Endometrial microvascular endothelial cells (primary cell): ENCODE measurements at regions not wholly inside any gene's neighbourhood (a gene's known extent, or its start where the extent isn't known, plus 50 kb on each side); places are given as distances from the start of the nearest gene placed in this dataset.

Experiments
- in situ Hi-C: cut with HindIII; loops from 2 replicates; pipeline ENCODE4 v1.10.0; 2017; ENCODE audit warnings: low sequenced_read_pairs, low pct_unique_long_range_greater_than_20kb; ENCODE audit errors: inconsistent ontology term

DNA sequence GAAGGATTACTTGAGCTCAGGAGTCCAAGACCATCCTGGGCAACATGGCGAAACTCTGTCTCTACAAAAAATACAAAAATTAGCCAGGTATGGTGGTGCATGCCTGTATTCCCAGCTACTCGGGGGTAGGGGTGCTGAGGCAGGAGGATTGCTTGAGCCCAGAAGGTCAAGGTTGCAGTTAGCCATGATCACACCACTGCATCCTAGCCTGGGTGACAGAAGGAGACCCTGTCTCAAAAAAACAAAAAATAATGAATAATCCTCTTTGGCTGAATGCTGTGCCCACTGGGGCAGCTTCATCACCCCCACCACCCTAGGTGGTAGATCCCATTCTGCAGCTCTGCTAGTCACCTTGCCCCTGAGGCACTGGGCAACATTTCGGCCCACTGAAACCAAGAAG is 109.4 kb downstream of the ZFP36L2 start:
- in situ Hi-C loops = no loop called here

DNA sequence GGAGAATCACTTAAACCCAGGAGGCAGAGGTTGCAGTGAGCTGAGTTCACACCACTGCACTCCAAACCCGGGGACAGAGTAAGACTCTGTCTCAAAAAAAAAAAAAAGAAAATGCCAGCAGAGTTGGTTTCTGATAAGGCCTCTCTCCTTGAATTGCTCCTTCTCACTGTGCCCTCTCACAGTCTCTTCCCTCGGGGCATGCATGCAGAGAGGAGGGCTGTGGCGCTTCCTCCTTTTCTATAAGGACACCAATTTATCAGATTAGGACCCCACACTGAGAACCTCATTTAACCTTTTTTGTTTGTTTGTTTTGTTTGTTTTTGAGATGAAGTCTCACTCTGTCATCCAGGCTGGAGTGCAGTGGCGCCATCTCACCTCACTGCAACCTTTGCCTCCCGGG is 110.5 kb downstream of the ZFP36L2 start:
- in situ Hi-C loops = no loop called here

DNA sequence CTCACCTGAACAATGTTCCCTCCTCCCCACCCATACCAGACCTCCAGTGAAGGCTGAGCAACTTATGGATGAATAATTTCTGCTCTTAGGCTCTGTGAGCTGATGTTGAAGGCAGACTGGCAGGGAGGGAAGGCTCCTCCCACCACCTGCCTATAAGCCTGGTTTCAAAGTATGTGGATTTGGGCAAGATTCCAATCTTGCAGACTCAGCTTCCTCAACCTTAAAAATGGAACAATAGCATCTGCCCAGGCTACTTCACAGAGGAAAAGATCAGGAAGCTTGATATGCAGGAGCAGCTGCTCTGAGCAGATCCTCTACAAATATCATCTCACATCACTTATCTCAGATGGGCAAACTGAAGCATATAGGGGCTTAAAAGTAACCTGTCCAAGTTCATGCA is 112.2 kb downstream of the ZFP36L2 start:
- in situ Hi-C loops = loop anchor here (5.0 kb wide), 1 partner anchor 87 kb away; no protein-coding TSS in a partner anchor

DNA sequence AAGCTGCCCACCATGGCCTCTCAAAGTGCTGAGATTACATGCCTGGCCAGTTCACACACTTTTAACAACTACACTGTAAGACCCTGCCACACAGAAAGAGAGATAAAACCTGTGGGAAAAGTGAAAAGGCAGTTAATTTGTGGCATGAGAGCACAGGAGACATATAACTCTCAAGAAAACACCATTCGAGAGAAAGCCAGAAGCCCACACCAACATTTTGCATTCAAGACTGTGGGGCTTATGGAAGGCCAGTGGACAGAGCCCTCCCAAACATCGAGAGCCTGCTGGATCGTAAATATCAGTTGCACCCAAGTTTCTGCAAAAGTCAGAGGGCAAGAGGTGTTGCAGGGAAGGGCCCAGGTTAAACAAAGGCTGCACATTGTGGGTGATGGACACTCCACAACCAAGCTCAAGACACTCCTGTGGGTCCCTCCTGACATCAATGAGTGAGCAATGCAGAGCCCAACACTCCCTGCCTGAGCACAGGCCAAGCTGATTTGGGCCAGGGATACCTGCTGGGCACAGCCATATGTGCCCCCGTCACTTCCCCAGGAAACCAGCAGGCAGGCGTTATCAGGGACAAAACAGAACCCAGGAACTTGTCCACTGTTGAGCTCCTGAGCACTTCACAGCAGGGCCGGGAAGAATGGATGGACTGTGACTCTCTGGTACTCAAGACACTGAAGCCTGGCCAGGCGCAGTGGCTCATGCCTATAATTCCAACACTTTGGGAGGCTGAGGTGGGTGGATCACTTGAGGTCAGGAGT is 114.4 kb downstream of the ZFP36L2 start:
- in situ Hi-C loops = loop anchor here (5.0 kb wide), 1 partner anchor 85 kb away; no protein-coding TSS in a partner anchor

DNA sequence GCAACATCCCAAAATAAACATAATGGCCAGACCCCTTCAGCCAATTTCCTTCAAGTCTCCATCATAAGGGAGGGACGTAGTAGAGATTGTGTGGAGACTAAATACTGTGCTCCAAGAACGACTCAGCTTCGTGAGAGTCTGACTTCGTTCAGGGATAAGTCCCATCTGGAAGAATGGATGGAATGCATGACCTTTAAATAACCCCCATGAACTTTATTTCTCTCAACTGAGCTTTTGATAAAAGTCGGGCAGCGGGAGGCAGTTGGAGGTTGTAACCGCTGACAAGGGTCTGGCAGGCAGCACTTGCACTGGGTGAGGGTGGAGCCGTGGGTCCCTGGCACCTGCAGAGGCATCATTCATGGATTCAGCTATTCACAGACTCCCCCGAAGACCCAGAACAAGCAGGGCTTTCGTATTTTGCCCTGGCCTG is 115.9 kb downstream of the ZFP36L2 start:
- in situ Hi-C loops = loop anchor here (5.0 kb wide), 1 partner anchor 83 kb away; no protein-coding TSS in a partner anchor

DNA sequence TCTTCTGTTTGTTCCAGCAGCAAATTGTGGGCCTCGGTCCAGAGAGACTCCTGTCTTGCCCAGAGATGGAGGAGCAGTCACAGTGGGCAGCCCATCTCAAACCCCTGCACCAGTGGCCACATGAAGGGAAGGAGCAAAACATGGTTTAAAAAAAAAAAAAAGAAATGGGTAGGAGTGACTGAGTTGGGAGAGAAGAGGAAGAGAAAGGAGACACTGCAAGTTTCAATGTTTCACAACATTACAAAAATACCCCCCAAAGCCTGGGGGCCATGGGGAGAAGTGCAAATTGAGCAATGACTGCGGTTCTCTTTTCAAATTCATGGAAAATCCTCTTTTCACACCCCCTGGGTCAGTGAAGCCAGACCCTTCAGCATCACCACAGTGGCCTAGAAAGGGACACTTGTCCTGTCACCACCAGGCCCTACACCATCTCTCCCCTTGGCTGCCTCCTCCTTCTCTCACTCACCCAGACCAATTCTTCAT is 117.1 kb downstream of the ZFP36L2 start:
- in situ Hi-C loops = no loop called here

DNA sequence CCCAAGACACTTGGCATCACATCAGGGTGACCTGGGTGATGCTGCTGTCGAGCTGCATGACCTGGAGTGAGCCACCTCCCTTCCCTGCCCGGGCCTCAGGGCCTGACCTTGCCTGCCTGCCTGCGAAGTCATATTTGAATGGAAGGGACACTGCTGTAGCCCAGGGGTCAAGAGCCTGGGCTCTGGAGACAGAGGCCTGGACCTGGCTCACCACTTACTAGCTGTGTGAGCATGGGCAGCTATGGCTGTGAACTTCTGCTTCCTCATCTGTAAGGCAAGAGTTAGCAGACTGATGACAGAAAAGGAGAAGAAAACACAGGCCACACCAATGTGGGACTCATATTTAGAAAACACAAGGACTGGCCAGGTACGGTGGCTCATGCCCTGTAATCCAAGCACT is 118.7 kb downstream of the ZFP36L2 start:
- in situ Hi-C loops = no loop called here

DNA sequence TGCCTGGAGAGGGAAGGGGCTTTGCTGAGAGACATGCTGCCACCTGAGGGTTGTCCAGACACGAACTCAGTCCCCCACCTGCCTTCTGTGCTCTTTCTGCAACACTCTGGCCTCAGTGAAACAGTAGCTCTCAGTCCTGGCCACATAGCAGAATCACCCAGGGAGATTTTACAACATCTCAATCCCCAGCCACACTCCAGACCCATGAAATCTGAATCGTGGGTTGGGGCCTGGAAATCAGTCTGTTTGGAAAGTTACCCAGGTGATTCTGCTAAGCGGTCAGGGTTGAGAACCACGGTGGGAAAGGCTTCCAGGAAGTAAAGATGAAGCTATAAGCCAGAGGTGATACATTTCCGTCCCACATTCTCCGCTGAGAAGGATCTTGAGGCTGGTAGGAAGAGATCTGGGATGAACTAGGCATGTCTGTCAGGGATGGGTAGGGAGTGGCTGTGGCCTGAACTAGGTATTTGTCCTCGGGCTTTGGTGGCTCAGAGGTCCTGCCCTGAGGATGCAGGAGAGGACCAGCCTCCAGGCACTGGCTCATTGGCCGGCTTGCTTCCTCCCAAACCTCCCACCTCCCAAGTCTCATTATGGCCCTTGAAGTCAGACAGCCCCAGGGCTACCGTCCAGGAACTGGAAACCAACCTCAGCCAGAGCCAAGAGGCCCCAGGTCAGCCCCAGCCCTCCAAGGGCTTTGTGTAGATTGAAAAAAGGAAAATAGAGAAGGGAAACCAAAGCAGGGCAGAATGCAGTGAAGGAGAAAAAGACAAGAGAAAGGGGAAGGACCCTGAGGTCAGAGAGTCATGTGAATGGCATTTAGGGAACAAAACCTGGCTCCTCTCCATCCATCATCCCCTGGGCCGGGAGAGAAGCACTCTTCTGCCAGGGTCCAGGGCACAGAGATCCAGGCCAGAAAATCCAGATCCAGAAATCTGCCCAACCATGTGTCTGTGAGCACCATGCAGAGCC is 119.6 kb downstream of the ZFP36L2 start:
- in situ Hi-C loops = no loop called here

DNA sequence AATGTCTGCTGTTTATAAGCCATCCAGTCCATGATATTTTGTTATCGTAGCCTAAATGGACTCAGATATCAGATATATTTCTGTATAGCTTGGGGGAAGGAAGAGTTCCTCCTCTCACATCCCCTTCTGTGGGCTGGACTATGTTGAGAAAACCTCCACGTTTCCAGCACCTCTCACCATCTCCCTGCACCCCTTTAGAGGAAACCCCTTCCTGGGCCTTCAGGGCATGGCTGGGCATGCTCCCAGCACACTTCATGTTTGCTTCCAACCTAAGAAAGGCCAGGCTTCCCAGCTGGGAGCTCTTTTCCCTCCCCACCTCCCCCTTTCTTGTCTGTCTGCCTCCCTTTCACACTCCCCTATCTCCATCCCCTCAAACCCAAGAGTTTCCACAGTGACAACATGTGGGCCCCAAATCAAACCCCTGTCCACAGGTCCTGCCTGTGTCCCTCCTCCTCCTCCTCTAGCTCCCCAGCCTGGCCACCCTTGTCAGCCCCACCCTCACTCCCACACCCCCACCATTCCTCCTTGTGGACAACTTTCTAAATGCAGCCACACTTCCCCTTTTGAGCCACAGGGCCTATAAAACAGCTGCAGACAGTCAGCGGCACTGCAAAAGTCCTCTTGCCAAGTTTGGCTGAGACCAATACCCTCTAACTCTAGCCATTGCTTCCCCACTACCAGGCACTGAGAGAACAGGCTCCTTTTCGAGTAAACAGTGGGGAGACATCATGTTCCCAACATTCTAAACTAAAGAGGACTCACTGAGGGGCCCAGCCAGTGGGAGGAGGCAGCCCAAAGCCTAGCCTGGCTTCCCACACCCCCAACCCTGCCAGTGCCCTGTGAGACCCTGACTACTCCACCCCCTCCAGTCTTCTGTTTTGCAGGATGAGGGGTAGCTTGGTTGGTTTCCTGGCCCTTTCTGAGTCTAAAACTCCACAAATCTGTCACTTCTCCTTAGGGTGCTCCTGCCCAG is 120.5 kb downstream of the ZFP36L2 start:
- in situ Hi-C loops = no loop called here

DNA sequence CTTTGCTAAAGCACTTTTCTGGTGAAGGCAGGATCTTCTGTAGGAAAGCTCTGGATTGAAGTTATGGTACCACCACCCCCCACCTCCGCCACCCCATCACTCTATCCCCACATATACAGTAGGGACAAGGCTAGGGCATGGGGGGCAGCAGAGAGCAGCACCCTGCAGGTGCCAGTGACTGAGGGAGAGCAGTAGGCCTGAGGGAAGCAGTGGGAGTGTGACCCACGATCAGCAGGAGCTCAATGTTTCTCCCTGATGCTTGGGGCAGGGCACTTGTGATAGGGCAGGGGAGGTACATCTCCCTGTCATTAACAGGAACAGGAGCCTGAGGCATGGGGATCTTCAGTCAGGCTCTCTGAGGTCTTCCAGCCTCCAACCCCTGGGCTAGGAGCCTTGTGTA is 121.6 kb downstream of the ZFP36L2 start:
- in situ Hi-C loops = no loop called here

DNA sequence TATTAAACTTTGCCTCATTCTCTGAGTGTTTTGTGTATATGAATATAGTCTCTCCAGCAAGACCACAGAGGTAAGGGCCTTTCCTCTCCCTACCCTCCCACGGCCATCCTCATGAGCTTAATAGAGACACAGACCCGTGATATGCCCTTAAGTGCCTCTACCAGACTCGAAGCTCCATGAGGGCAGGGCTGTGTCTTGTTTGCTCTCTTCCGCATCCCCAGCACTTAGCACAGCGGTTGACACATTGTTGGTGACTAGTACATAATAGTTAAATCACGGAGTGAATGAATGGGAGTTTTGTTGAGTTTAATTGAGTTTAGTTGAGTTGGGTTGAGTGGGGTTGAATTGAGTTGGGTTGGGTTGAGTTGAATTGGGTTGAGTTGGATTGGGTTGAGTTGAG is 122.3 kb downstream of the ZFP36L2 start:
- in situ Hi-C loops = no loop called here

DNA sequence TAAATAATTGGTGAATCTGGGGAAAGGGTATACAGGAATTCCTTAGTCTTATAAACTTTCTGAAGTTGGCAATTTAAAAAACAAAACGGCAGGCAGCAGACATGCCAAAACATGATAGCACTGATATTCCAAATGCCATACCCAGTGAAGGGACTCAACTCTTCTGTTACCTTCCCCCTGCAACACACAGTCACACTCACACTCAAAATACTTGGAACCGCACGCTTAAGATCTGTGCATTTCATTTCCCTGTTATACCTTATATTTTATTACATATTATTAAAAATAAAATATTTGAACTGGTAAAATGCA is 123.4 kb downstream of the ZFP36L2 start:
- in situ Hi-C loops = no loop called here

DNA sequence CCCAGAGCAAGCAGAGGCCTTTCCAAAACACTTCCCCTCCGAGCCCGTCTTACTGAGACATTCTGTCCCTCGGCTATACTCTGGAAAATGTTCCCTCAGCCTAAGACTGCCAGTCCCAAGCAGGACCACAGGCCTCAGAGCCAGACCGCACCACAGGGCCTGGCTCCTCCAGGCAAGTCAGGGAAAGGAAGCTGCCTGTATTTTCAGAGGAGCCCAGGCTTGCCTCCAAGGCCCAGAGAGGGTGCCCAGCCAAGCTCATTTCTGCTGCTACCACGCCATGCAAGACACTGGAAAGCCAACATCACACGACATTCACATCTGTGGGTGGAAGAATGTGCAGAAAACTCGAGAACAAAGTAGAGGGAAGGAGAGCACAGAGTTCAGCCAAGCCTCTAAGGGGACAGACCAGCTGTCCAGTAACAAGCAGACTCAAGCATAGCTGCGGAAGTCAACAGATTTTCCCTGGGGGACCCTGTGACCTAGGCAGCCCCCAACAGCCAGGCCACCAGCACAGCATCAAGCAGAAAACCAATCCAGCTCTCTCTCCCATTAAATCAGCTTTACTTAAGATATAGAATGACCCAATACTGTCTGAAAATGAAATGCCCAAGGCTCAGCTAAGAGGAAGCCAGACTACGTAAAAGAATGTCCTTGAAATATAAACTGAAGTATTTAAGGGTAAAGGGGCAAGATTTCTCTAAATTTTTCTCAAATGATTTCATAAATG is 123.9 kb downstream of the ZFP36L2 start:
- in situ Hi-C loops = no loop called here

DNA sequence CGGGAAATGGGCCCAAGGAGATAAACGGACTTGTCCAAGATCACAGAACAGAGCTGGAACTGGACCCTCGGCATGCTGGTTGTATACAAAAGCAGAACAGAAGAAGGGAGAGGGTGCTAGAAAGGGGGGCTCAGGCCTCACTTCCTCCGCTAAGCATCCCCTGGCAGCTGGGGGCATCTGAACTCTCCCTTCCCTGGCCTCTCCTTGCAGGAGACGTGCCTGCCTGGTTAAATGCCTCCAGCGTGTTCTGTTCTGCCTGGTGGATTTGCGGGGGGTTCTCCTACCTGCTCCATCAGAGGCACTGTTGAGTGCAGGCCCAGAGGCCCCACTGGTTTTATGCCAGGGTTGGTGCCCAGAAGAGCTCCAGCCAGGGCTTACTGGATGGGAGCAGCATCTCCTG is 124.7 kb downstream of the ZFP36L2 start:
- in situ Hi-C loops = no loop called here

DNA sequence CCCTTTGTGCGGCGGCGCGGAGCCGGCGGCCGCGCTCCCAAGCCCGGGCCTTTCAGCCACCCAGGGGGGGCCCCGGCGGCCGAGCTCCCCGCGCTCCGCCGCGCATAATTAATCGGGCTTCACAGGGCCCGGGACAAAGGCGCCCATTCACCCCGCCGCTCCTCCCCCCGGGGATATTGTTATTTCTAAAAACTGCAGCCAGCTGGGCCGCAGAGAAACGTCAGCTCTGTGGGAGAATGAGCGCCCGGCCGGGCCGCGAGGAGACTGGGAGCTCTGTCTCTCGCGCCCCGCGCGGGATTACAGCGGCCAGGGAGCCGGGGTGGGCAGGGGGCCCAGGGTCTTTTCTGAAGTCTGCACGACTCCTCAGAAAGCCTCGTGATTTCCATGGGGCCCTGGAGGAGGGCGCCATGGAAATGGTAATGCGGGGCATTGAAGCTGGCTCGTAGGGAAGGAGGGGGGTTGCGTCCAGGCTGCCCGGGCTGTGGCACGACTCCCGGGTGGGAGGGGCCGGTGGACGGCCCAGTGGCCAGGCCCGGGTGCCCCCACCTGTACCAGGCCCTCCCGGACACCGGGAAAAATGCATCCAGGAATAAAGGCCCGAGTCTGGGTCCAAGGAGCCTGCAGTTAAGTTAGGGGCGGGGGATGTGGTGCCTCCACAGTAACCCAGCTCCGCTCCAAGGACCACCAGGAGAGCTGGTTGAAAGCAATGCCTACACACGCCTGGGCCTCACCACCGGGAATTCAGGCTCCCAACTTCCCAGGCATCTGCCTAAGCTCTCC is 125.3 kb downstream of the ZFP36L2 start:
- in situ Hi-C loops = no loop called here

DNA sequence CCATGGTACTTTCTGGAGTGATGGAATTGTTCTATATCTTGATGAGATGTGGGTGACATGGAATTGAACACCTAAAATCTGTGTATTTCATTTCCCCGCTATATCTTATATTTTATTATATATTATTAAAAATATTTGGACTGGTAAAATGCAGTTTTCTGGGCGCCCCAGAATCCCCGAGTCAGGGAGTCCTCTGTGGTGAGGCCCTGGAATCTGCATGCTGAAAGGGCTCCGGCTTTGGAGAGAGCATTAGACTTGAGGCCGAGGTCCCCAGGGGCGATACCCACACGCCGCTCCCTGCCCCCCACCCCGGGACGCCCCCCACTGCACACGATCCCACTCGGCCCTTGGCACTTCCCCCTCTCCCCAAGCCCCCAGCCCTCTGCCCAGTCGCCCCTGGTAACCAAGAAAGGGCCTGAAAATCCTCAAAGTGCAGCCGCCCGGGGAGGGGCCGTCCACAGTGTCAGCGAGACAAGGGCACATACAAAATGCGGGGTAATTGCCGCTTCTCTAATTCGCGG is 126.0 kb downstream of the ZFP36L2 start:
- in situ Hi-C loops = no loop called here

DNA sequence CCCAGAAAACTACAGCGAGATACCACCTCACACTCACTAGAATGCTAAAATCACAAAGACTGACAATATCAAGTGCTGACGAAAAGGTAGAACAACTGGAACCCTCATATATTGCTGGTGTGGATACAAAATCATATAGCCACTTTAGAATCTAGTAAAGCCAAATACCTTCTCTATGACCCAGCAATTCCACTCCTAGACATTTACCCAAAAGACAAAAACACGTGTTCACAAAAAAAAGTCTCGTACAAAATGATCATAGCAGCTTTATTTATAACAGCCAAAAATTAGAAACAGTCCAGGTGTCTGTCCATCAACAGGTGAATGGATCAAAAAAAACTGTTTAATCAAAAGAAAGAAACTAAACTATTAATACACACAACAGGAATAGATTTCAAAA is 126.6 kb downstream of the ZFP36L2 start:
- in situ Hi-C loops = no loop called here
